Thyroid gland (tissue), 4 donors: ENCODE measurements at regions not wholly inside any gene's neighbourhood (a gene's known extent, or its start where the extent isn't known, plus 50 kb on each side); places are given as distances from the start of the nearest gene placed in this dataset.

Experiments used
- DNase-seq, 2 donors: peaks; one replicate each; pipeline ENCODE4 v3.0.0-alpha.2; 2019
- H3K27ac ChIP-seq, 3 donors: fragments of 200-600 bp; sonication (generic); 1 replicate in 2 of 3; 2 replicates in 1 of 3; pipeline ENCODE4 v1.5.1; 2016 to 2019; ENCODE audit warnings: mild to moderate bottlenecking in 1 of 3, moderate library complexity in 1 of 3
- H3K27me3 ChIP-seq: fragments of 200-600 bp; sonication (generic); one replicate; pipeline ENCODE4 v1.5.1; 2019
- H3K36me3 ChIP-seq, 2 donors: fragments of 200-600 bp; sonication (generic); one replicate each; pipeline ENCODE4 v1.5.1; 2016 to 2019
- H3K4me1 ChIP-seq, 2 donors: fragments of 200-600 bp; sonication (generic); one replicate each; pipeline ENCODE4 v1.5.1; 2017 to 2019
- H3K4me3 ChIP-seq, 3 donors: fragments of 200-600 bp; sonication (generic); replicated peaks in 1 of 3; 1 replicate in 2 of 3; 2 replicates in 1 of 3; pipeline ENCODE4 v1.5.1; 2016; ENCODE audit warnings: mild to moderate bottlenecking in 1 of 3
- H3K9me3 ChIP-seq: fragments of 200-600 bp; sonication (generic); one replicate; pipeline ENCODE4 v1.5.1; 2017
- CTCF ChIP-seq, 6 experiments: fragments of 200-600 bp in 3 of 6; fragments of 450-650 bp in 3 of 6; sonication (generic) in 3 of 6; IDR thresholded peaks; one replicate each; pipeline ENCODE4 v1.5.1; 2016 to 2019; ENCODE audit warnings: antibody characterized with exemption in 6 of 6, mild to moderate bottlenecking in 2 of 6, inconsistent platforms in 1 of 6, moderate library complexity in 1 of 6
- POLR2A ChIP-seq, 2 donors: fragments of 450-650 bp; IDR thresholded peaks; one replicate each; pipeline ENCODE4 v1.6.1; 2017; ENCODE audit warnings: antibody characterized with exemption in 2 of 2, mild to moderate bottlenecking in 2 of 2, moderate library complexity in 1 of 2
- WGBS, 2 donors: methylation state at CpG; one replicate each; pipeline ENCODE4 v1.1.5; 2017; 5-methylcytosine and 5-hydroxymethylcytosine counted together
- intact Hi-C: fragments of 100-400 bp; cut with DNase I; formaldehyde crosslinking; loops from one replicate; pipeline ENCODE4 v1.15.1; 2023

- H3K27ac ChIP-seq, result no peak overlapping the region
- 81 to 85% methylated on average over 2 of the region's 2 CpGs for WGBS, 2 donors
- intact Hi-C loops, result no loop called here
Observed at GRCh38 chr18:64713284-64713683, 564.4 kb upstream of the LINC00305 start.

GRCh38 chr18:64712035-64712434 lies 563.1 kb upstream of the LINC00305 start:
- TF ChIP-seq CTCF (IDR thresholded peaks at IDR 0.05), result no peak
- TF ChIP-seq POLR2A (IDR thresholded peaks at IDR 0.05), result no peak
- intact Hi-C loops, result no loop called here
- no peak overlapping the region for H3K27ac ChIP-seq
- H3K36me3 ChIP-seq, result no peaks in the 10 kb centered on the region
- H3K27me3 ChIP-seq, result no peaks in the 10 kb centered on the region
- WGBS, 2 donors, result 91 to 98% methylated on average over 1 of the region's 1 CpG
- no peaks in the 10 kb centered on the region for H3K4me1 ChIP-seq
- no peaks in the 10 kb centered on the region for H3K9me3 ChIP-seq
- no peak for DNase-seq
- no peak overlapping the region for H3K4me3 ChIP-seq

More at GRCh38 chr18:64713284-64713683, 564.4 kb upstream of the LINC00305 start:
- TF ChIP-seq CTCF (IDR thresholded peaks at IDR 0.05), result no peak
- no peak for TF ChIP-seq POLR2A (IDR thresholded peaks at IDR 0.05)
- Histone ChIP-seq H3K4me3 (no peak overlapping the region), H3K9me3 (no peaks in the 10 kb centered on the region), H3K4me1 (no peaks in the 10 kb centered on the region), H3K36me3 (no peaks in the 10 kb centered on the region), H3K27me3 (no peaks in the 10 kb centered on the region)
- DNase-seq, result no peak

- Histone ChIP-seq H3K4me3 (no peak overlapping the region), H3K27me3 (no peaks in the 10 kb centered on the region), H3K4me1 (no peaks in the 10 kb centered on the region), H3K36me3 (no peaks in the 10 kb centered on the region), H3K9me3 (no peaks in the 10 kb centered on the region), H3K27ac (no peak overlapping the region)
- no peak for TF ChIP-seq CTCF (IDR thresholded peaks at IDR 0.05)
- TF ChIP-seq POLR2A (IDR thresholded peaks at IDR 0.05), result no peak
- WGBS, 2 donors, result 77 to 84% methylated on average over 2 of the region's 2 CpGs
- DNase-seq, result no peak
- intact Hi-C loops, result no loop called here
Observed at GRCh38 chr18:64710105-64710861, 561.4 kb upstream of the LINC00305 start.

- intact Hi-C loops, result no loop called here
- Histone ChIP-seq H3K4me1 (no peaks in the 10 kb centered on the region), H3K36me3 (no peaks in the 10 kb centered on the region), H3K9me3 (no peaks in the 10 kb centered on the region), H3K27ac (no peak overlapping the region), H3K4me3 (no peak overlapping the region), H3K27me3 (no peaks in the 10 kb centered on the region)
- no peak for DNase-seq
- TF ChIP-seq CTCF (IDR thresholded peaks at IDR 0.05) (no peak), POLR2A (IDR thresholded peaks at IDR 0.05) (no peak)
Observed at GRCh38 chr18:64707052-64707451, 558.2 kb upstream of the LINC00305 start.

- Histone ChIP-seq H3K27ac (no peak overlapping the region), H3K27me3 (no peaks in the 10 kb centered on the region), H3K36me3 (no peaks in the 10 kb centered on the region), H3K4me3 (no peak overlapping the region), H3K9me3 (no peaks in the 10 kb centered on the region), H3K4me1 (no peaks in the 10 kb centered on the region)
- intact Hi-C loops, result no loop called here
- no peak for TF ChIP-seq CTCF (IDR thresholded peaks at IDR 0.05)
- no peak for TF ChIP-seq POLR2A (IDR thresholded peaks at IDR 0.05)
- DNase-seq, result no peak
- WGBS, 2 donors, result 82 to 87% methylated on average over 2 of the region's 2 CpGs
Observed at GRCh38 chr18:64699081-64699480, 550.2 kb upstream of the LINC00305 start.
